Esophagus (tissue), 2 donors: ENCODE measurements at regions not wholly inside any gene's neighbourhood (a gene's known extent, or its start where the extent isn't known, plus 50 kb on each side); places are given as distances from the start of the nearest gene placed in this dataset.

ENCODE experiments used
- H3K27ac ChIP-seq, 2 donors: one replicate each; pipeline ENCODE4 v1.5.1; 2013; ENCODE audit warnings: low read depth in 2 of 2, mild to moderate bottlenecking in 2 of 2, inconsistent platforms in 1 of 2, low read length in 1 of 2, moderate library complexity in 1 of 2
- H3K27me3 ChIP-seq, 2 donors: one replicate each; pipeline ENCODE4 v1.6.1; 2013; ENCODE audit warnings: low read length in 2 of 2, control low read depth in 1 of 2, mild to moderate bottlenecking in 1 of 2; ENCODE audit not compliant: insufficient read depth in 2 of 2, control insufficient read depth in 1 of 2
- H3K36me3 ChIP-seq, 2 donors: one replicate each; pipeline ENCODE4 v1.6.1; 2013; ENCODE audit warnings: low read length in 1 of 2; ENCODE audit not compliant: control insufficient read depth in 2 of 2, insufficient read depth in 2 of 2
- H3K4me1 ChIP-seq, 2 donors: one replicate each; pipeline ENCODE4 v1.6.1; 2013; ENCODE audit warnings: low read length in 1 of 2; ENCODE audit not compliant: control insufficient read depth in 2 of 2, insufficient read depth in 2 of 2
- H3K4me3 ChIP-seq, 2 donors: one replicate each; pipeline ENCODE4 v1.5.1; 2013; ENCODE audit warnings: low read length in 2 of 2, mild to moderate bottlenecking in 2 of 2, low read depth in 1 of 2, moderate library complexity in 1 of 2
- H3K9me3 ChIP-seq, 2 donors: one replicate each; pipeline ENCODE4 v1.6.1; 2013; ENCODE audit warnings: mild to moderate bottlenecking in 2 of 2, low read depth in 1 of 2, low read length in 1 of 2, moderate library complexity in 1 of 2; ENCODE audit not compliant: control insufficient read depth in 2 of 2, insufficient read depth in 1 of 2
- WGBS, 2 donors: extraction: QIAGEN DNeasy Blood & Tissue Kit; methylation state at CpG; one replicate each; pipeline ENCODE4 v1.1.7; 2013; 5-methylcytosine and 5-hydroxymethylcytosine counted together
- donor health status: healthy with polysubstance abuse.
- donor health status: Bipolar disorder and iron deficiency.

GRCh38 chr5:159763562-159763961, 152.7 kb upstream of the ADRA1B start:
- Histone ChIP-seq H3K4me3 (no peak overlapping the region), H3K36me3 (no peaks in the 10 kb centered on the region), H3K27ac (no peak overlapping the region), H3K27me3 (no peaks in the 10 kb centered on the region), H3K9me3 (no peaks in the 10 kb centered on the region), H3K4me1 (no peaks in the 10 kb centered on the region)
- 73 to 78% methylated on average over 8 to 9 of the region's 9 CpGs for WGBS, 2 donors

GRCh38 chr5:159764283-159765134, 151.8 kb upstream of the ADRA1B start:
- Histone ChIP-seq H3K36me3 (no peaks in the 10 kb centered on the region), H3K4me1 (no peaks in the 10 kb centered on the region), H3K4me3 (no peak overlapping the region), H3K9me3 (no peaks in the 10 kb centered on the region), H3K27me3 (no peaks in the 10 kb centered on the region), H3K27ac (no peak overlapping the region)
- WGBS, 2 donors: 43 to 52% methylated on average over 7 of the region's 7 CpGs

DNA sequence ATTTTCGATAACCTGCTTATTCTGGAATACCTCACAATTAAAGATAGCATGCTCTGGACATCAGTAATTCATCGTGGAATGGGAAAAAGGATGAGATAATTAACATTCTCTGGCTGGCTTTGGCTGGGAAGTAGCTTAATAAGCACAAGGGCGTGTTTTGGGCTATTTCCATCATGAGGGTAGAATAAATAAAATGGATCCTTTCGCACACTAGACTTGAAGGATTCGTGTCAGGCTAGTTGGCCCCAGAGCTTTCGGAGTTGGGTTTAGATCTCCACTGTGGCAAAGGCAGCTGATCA, 151.2 kb upstream of the ADRA1B start:
- Histone ChIP-seq H3K4me1 (no peaks in the 10 kb centered on the region), H3K9me3 (no peaks in the 10 kb centered on the region), H3K4me3 (no peak overlapping the region), H3K27me3 (no peaks in the 10 kb centered on the region), H3K36me3 (no peaks in the 10 kb centered on the region), H3K27ac (no peak overlapping the region)
- WGBS, 2 donors: 62% methylated on average over 6 of the region's 6 CpGs

DNA sequence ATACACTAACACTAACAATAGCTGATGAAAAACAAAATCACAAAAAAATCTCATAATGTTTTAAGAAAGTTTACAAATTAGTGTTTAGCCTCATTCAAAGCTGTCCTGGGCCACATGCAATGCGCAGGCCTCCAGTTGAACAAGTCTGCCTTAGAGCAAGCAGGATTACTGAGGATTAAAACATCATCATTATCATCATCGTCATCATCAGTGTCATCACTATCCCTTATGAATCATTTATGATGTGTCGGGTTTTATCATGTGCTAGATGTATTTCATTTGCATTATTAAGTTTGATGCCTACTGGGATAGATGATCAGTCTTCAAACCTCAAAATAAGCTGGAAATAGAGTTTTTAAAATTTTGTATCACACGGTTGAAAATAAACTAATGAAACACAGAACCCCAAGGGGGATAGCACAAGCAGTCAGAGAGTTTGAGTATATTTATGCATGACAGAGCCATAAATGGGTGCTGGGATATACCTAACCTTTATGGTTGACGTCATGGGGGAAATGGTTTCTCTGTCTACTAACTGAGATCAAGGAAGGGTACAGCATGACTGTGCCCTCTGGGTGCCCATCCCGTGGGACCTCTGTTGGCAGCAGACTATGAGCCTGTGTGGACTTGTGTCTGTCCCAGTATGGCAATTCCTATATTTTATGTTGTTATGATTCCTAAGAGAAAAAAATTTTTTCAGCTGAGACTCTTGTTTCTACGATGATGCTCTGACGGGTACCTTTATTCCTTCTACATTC, 150.3 kb upstream of the ADRA1B start:
- H3K9me3 ChIP-seq: no peaks in the 10 kb centered on the region
- no peaks in the 10 kb centered on the region for H3K36me3 ChIP-seq
- no peak overlapping the region for H3K27ac ChIP-seq
- no peaks in the 10 kb centered on the region for H3K4me1 ChIP-seq
- no peak overlapping the region for H3K4me3 ChIP-seq
- H3K27me3 ChIP-seq: no peaks in the 10 kb centered on the region
- 73 to 74% methylated on average over 8 of the region's 8 CpGs for WGBS, 2 donors

GRCh38 chr5:159768243-159768642, 148.0 kb upstream of the ADRA1B start:
- Histone ChIP-seq H3K4me1 (peaks cover 0 to 5% of the 10 kb centered on the region in 2 donors), H3K27ac (no peak overlapping the region), H3K9me3 (no peaks in the 10 kb centered on the region), H3K4me3 (no peak overlapping the region), H3K27me3 (no peaks in the 10 kb centered on the region), H3K36me3 (no peaks in the 10 kb centered on the region)
- WGBS, 2 donors: 38 to 47% methylated on average over 2 of the region's 2 CpGs

- WGBS, 2 donors: 50 to 58% methylated on average over 6 of the region's 6 CpGs
- Histone ChIP-seq H3K9me3 (no peaks in the 10 kb centered on the region), H3K36me3 (no peaks in the 10 kb centered on the region), H3K4me1 (peaks cover 0 to 5% of the 10 kb centered on the region in 2 donors), H3K4me3 (no peak overlapping the region), H3K27me3 (no peaks in the 10 kb centered on the region), H3K27ac (no peak overlapping the region)
Measured at GRCh38 chr5:159772698-159773061, 143.6 kb upstream of the ADRA1B start.

- no peaks in the 10 kb centered on the region for H3K36me3 ChIP-seq
- H3K4me1 ChIP-seq: peaks cover 0 to 5% of the 10 kb centered on the region in 2 donors
- WGBS, 2 donors: 3 to 4% methylated on average over 54 to 71 of the region's 71 CpGs
- no peaks in the 10 kb centered on the region for H3K9me3 ChIP-seq
- H3K4me3 ChIP-seq: peak overlapping the region; percentile 3 to 29
- peak overlapping the region; percentile 12 to 25 for H3K27ac ChIP-seq
- no peaks in the 10 kb centered on the region for H3K27me3 ChIP-seq
Measured at GRCh38 chr5:159773062-159773924, 143.0 kb upstream of the ADRA1B start.

DNA sequence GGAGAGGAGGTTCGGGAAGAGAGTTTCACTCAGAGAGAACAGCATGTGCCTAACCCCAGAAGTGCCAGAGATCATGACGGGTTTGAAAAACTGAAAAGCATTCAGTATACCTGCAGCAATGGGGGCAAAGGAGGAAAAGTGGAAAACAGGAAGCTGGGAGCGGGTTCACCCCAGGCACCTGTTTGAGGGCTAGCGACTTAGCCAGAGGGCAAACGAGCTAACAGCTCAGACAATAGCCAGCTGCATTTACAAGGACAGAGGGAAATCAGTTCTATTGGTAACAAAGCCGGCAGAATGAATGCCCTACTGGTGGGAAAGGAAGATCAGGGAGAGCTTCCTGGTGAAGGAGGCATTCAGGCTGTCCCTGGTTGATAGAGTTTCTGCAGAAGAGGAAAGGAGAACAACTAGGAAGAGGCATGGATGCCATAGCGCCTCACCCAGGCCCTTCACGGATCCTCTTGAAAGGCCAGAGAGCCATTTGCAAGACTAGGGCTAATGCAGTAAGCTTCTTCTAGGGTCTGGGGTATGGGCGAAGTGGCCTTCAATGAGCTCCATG, 141.7 kb upstream of the ADRA1B start:
- WGBS, 2 donors: 81 to 84% methylated on average over 9 of the region's 9 CpGs
- H3K36me3 ChIP-seq: no peaks in the 10 kb centered on the region
- H3K4me1 ChIP-seq: peaks cover 0 to 5% of the 10 kb centered on the region in 2 donors
- H3K9me3 ChIP-seq: no peaks in the 10 kb centered on the region
- no peaks in the 10 kb centered on the region for H3K27me3 ChIP-seq
- H3K4me3 ChIP-seq: no peak overlapping the region
- H3K27ac ChIP-seq: no peak overlapping the region

GRCh38 chr5:159775890-159776289, 140.4 kb upstream of the ADRA1B start:
- Histone ChIP-seq H3K4me1 (peaks cover 0 to 5% of the 10 kb centered on the region in 2 donors), H3K27me3 (no peaks in the 10 kb centered on the region), H3K4me3 (no peak overlapping the region), H3K9me3 (no peaks in the 10 kb centered on the region), H3K27ac (no peak overlapping the region), H3K36me3 (no peaks in the 10 kb centered on the region)
- 88 to 90% methylated on average over 3 of the region's 3 CpGs for WGBS, 2 donors
